ENCODE measurements at regions not wholly inside any gene's neighbourhood (a gene's known extent, or its start where the extent isn't known, plus 50 kb on each side); places are given as distances from the start of the nearest gene placed in this dataset.

- no peak for DNase-seq (ENCODE audit: low read depth)
- H3K4me3 ChIP-seq (ENCODE audit: low read depth, low read length): no peak overlapping the region
- TF ChIP-seq CTCF (IDR thresholded peaks at IDR 0.05; ENCODE audit: low read depth, low read length, missing control alignments): no peak
- in situ Hi-C loops (cut with HindIII; ENCODE audit: low sequenced_read_pairs): no loop called here
Observed at GRCh38 chr3:28856796-28857195, 424.1 kb upstream of the RBMS3 start.

- no peak for DNase-seq (ENCODE audit: low read depth)
- no peak for TF ChIP-seq CTCF (IDR thresholded peaks at IDR 0.05; ENCODE audit: low read depth, low read length, missing control alignments)
- in situ Hi-C loops (cut with HindIII; ENCODE audit: low sequenced_read_pairs): no loop called here
- no peak overlapping the region for H3K4me3 ChIP-seq (ENCODE audit: low read depth, low read length)
Observed at GRCh38 chr3:28859897-28860296, 421.0 kb upstream of the RBMS3 start.

GRCh38 chr3:28860307-28860706 lies 420.6 kb upstream of the RBMS3 start:
- no peak overlapping the region for H3K4me3 ChIP-seq (ENCODE audit: low read depth, low read length)
- in situ Hi-C loops (cut with HindIII; ENCODE audit: low sequenced_read_pairs): no loop called here
- TF ChIP-seq CTCF (IDR thresholded peaks at IDR 0.05; ENCODE audit: low read depth, low read length, missing control alignments): no peak
- DNase-seq (ENCODE audit: low read depth): no peak

- in situ Hi-C loops (cut with HindIII; ENCODE audit: low sequenced_read_pairs): no loop called here
- H3K4me3 ChIP-seq (ENCODE audit: low read depth, low read length): no peak overlapping the region
- no peak for DNase-seq (ENCODE audit: low read depth)
- TF ChIP-seq CTCF (IDR thresholded peaks at IDR 0.05; ENCODE audit: low read depth, low read length, missing control alignments): no peak
Observed at GRCh38 chr3:28863186-28863585, 417.7 kb upstream of the RBMS3 start.

- DNase-seq (ENCODE audit: low read depth): no peak
- in situ Hi-C loops (cut with HindIII; ENCODE audit: low sequenced_read_pairs): no loop called here
- no peak for TF ChIP-seq CTCF (IDR thresholded peaks at IDR 0.05; ENCODE audit: low read depth, low read length, missing control alignments)
- no peak overlapping the region for H3K4me3 ChIP-seq (ENCODE audit: low read depth, low read length)
Observed at GRCh38 chr3:28867836-28868235, 413.0 kb upstream of the RBMS3 start.

- in situ Hi-C loops (cut with HindIII; ENCODE audit: low sequenced_read_pairs): no loop called here
- H3K4me3 ChIP-seq (ENCODE audit: low read depth, low read length): no peak overlapping the region
- no peak for DNase-seq (ENCODE audit: low read depth)
- TF ChIP-seq CTCF (IDR thresholded peaks at IDR 0.05; ENCODE audit: low read depth, low read length, missing control alignments): no peak
Observed at GRCh38 chr3:28868897-28869296, 412.0 kb upstream of the RBMS3 start.

- in situ Hi-C loops (cut with HindIII; ENCODE audit: low sequenced_read_pairs): no loop called here
- DNase-seq (ENCODE audit: low read depth): no peak
- TF ChIP-seq CTCF (IDR thresholded peaks at IDR 0.05; ENCODE audit: low read depth, low read length, missing control alignments): no peak
- H3K4me3 ChIP-seq (ENCODE audit: low read depth, low read length): no peak overlapping the region
Observed at GRCh38 chr3:28877912-28878311, 403.0 kb upstream of the RBMS3 start.
